ENCODE measurements at regions not wholly inside any gene's neighbourhood (a gene's known extent, or its start where the extent isn't known, plus 50 kb on each side); places are given as distances from the start of the nearest gene placed in this dataset.
"Not testable (repeated sequence)": the region's sequence is repeated elsewhere in the genome, so short reads cannot be mapped to it uniquely, and the experiment has no call there.

GRCh38 chr11:91268512-91269295 lies 955.9 kb upstream of the FAT3 start:
- H3K36me3 ChIP-seq (ENCODE audit: control insufficient read depth in 2 of 2, extremely low read depth in 1 of 2, insufficient read depth in 2 of 2, low read length in 2 of 2); H3K4me3 ChIP-seq (replicated peaks in 1 of 3; ENCODE audit: insufficient read depth in 1 of 3, low read depth in 1 of 3, low read length in 3 of 3); H3K9ac ChIP-seq (replicated peaks; ENCODE audit: extremely low read depth, insufficient read depth, low read length); H2AFZ ChIP-seq (ENCODE audit: low read depth, low read length); H3K4me1 ChIP-seq (ENCODE audit: control insufficient read depth, extremely low read depth, insufficient read depth, low read length); CTCF ChIA-PET; H3K4me2 ChIP-seq (ENCODE audit: insufficient read depth, low read length); BruUV-seq (replicated peaks); FAIRE-seq; H3K9me1 ChIP-seq (replicated peaks; ENCODE audit: control insufficient read depth, extremely low read depth, insufficient read depth, low read length); intact Hi-C loops (cut with micrococcal nuclease); DNase-seq (ENCODE audit: low read depth, low spot score); POLR2A ChIA-PET; H4K20me1 ChIP-seq (replicated peaks; ENCODE audit: control insufficient read depth, extremely low read depth, insufficient read depth, low read length); H3K27ac ChIP-seq (ENCODE audit: insufficient read depth, low read depth, low read length); dilution Hi-C loops (cut with MboI; ENCODE audit: extremely low pct_ligation_motif_present, low sequenced_read_pairs); H3K79me2 ChIP-seq (ENCODE audit: control insufficient read depth, insufficient read depth, low read length); H3K9me3 ChIP-seq (replicated peaks; ENCODE audit: control insufficient read depth, insufficient read depth, low read length); H3K27me3 ChIP-seq (ENCODE audit: control insufficient read depth in 2 of 2, insufficient read depth in 2 of 2, low read length in 2 of 2): not testable (repeated sequence)

- CTCF ChIA-PET, result no interaction called here
Observed at GRCh38 chr11:91265946-91266345, 958.7 kb upstream of the FAT3 start.

More at GRCh38 chr11:91265946-91266345, 958.7 kb upstream of the FAT3 start:
- no peak overlapping the region for H3K4me2 ChIP-seq (ENCODE audit: insufficient read depth, low read length)
- POLR2A ChIA-PET, result no interaction called here
- no peaks in the 10 kb centered on the region for H3K79me2 ChIP-seq (ENCODE audit: control insufficient read depth, insufficient read depth, low read length)
- H3K9ac ChIP-seq (replicated peaks; ENCODE audit: extremely low read depth, insufficient read depth, low read length), result no peak overlapping the region
- no TSS peak for BruUV-seq (replicated peaks)
- H3K27ac ChIP-seq (ENCODE audit: insufficient read depth, low read depth, low read length), result no peak overlapping the region
- intact Hi-C loops (cut with micrococcal nuclease) (no loop called here), dilution Hi-C loops (cut with MboI; ENCODE audit: extremely low pct_ligation_motif_present, low sequenced_read_pairs) (no loop called here)
- H3K4me1 ChIP-seq (ENCODE audit: control insufficient read depth, extremely low read depth, insufficient read depth, low read length), result no peaks in the 10 kb centered on the region
- no peak for FAIRE-seq
- H2AFZ ChIP-seq (ENCODE audit: low read depth, low read length), result no peak overlapping the region
- no peaks in the 10 kb centered on the region for H4K20me1 ChIP-seq (replicated peaks; ENCODE audit: control insufficient read depth, extremely low read depth, insufficient read depth, low read length)
- TF ChIP-seq FOS (IDR thresholded peaks at IDR 0.05; ENCODE audit: borderline replicate concordance, insufficient read depth, low read length) (no peak), MYC (IDR thresholded peaks at IDR 0.05; ENCODE audit: low read depth, low read length) (no peak), POLR2AphosphoS5 (IDR thresholded peaks at IDR 0.05; ENCODE audit: insufficient read depth, low read depth, low read length) (no peak), POLR2A (IDR thresholded peaks at IDR 0.05; ENCODE audit: low read depth, low read length) (no peak), JUN (IDR thresholded peaks at IDR 0.05; ENCODE audit: borderline replicate concordance, insufficient read depth, insufficient read length, low read depth) (no peak), EZH2 (IDR thresholded peaks at IDR 0.05; ENCODE audit: borderline replicate concordance, low read depth, low read length, severe bottlenecking) (no peak), GATA2 (IDR thresholded peaks at IDR 0.05; ENCODE audit: insufficient read depth, insufficient read length, low read depth, low read length) (no peak)
- TF ChIP-seq, protein P1, sequence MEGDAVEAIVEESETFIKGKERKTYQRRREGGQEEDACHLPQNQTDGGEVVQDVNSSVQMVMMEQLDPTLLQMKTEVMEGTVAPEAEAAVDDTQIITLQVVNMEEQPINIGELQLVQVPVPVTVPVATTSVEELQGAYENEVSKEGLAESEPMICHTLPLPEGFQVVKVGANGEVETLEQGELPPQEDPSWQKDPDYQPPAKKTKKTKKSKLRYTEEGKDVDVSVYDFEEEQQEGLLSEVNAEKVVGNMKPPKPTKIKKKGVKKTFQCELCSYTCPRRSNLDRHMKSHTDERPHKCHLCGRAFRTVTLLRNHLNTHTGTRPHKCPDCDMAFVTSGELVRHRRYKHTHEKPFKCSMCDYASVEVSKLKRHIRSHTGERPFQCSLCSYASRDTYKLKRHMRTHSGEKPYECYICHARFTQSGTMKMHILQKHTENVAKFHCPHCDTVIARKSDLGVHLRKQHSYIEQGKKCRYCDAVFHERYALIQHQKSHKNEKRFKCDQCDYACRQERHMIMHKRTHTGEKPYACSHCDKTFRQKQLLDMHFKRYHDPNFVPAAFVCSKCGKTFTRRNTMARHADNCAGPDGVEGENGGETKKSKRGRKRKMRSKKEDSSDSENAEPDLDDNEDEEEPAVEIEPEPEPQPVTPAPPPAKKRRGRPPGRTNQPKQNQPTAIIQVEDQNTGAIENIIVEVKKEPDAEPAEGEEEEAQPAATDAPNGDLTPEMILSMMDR (IDR thresholded peaks at IDR 0.05; ENCODE audit: extremely low read depth in 1 of 2, insufficient read depth in 1 of 2, low read depth in 1 of 2, low read length in 2 of 2), result no peak
- TF ChIP-seq, protein P2, sequence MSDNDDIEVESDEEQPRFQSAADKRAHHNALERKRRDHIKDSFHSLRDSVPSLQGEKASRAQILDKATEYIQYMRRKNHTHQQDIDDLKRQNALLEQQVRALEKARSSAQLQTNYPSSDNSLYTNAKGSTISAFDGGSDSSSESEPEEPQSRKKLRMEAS (IDR thresholded peaks at IDR 0.05; ENCODE audit: insufficient read depth, insufficient read length), result no peak
- no peaks in the 10 kb centered on the region for H3K36me3 ChIP-seq (ENCODE audit: control insufficient read depth in 2 of 2, extremely low read depth in 1 of 2, insufficient read depth in 2 of 2, low read length in 2 of 2)
- H3K4me3 ChIP-seq (replicated peaks in 1 of 3; ENCODE audit: insufficient read depth in 1 of 3, low read depth in 1 of 3, low read length in 3 of 3), result no peak overlapping the region
- H3K9me1 ChIP-seq (replicated peaks; ENCODE audit: control insufficient read depth, extremely low read depth, insufficient read depth, low read length), result no peaks in the 10 kb centered on the region
- H3K27me3 ChIP-seq (ENCODE audit: control insufficient read depth in 2 of 2, insufficient read depth in 2 of 2, low read length in 2 of 2), result no peaks in the 10 kb centered on the region
- no peak for DNase-seq (ENCODE audit: low read depth, low spot score)
- H3K9me3 ChIP-seq (replicated peaks; ENCODE audit: control insufficient read depth, insufficient read depth, low read length), result peaks cover 2% of the 10 kb centered on the region

Data from endothelial cell of umbilical vein (primary cell).